ENCODE measurements at regions not wholly inside any gene's neighbourhood (a gene's known extent, or its start where the extent isn't known, plus 50 kb on each side); places are given as distances from the start of the nearest gene placed in this dataset.
"Not testable (repeated sequence)": the region's sequence is repeated elsewhere in the genome, so short reads cannot be mapped to it uniquely, and the experiment has no call there.

- TF ChIP-seq CTCF, POLR2AphosphoS5 (IDR thresholded peaks at IDR 0.05): not testable (repeated sequence)
Observed at GRCh38 chr7:76711648-76712047, 84.6 kb upstream of the POMZP3 start.
